Endothelial cell of umbilical vein (primary cell): ENCODE measurements at regions not wholly inside any gene's neighbourhood (a gene's known extent, or its start where the extent isn't known, plus 50 kb on each side); places are given as distances from the start of the nearest gene placed in this dataset.

Experiments used
- CTCF ChIP-seq, 2 donors: IDR thresholded peaks; 1 replicate in 1 of 2; 2 replicates in 1 of 2; pipeline ENCODE4 v1.5.1; 2011; ENCODE audit warnings: low read length in 2 of 2, mild to moderate bottlenecking in 2 of 2, moderate library complexity in 2 of 2, control low read depth in 1 of 2, inconsistent platforms in 1 of 2, low read depth in 1 of 2; ENCODE audit not compliant: insufficient read depth in 1 of 2; ENCODE audit errors: extremely low read depth in 1 of 2
- EZH2 ChIP-seq: IDR thresholded peaks from 2 replicates; pipeline ENCODE4 v1.6.1; 2012; ENCODE audit warnings: borderline replicate concordance, low read depth, mild to moderate bottlenecking, moderate library complexity, low read length, inconsistent platforms; ENCODE audit not compliant: severe bottlenecking
- FOS ChIP-seq: IDR thresholded peaks from 2 replicates; pipeline ENCODE4 v1.6.1; 2011; ENCODE audit warnings: mild to moderate bottlenecking, low read length, moderate library complexity, borderline replicate concordance; ENCODE audit not compliant: insufficient read depth
- JUN ChIP-seq: IDR thresholded peaks from 2 replicates; pipeline ENCODE4 v1.6.1; 2011; ENCODE audit warnings: borderline replicate concordance, low read depth; ENCODE audit not compliant: insufficient read length, insufficient read depth
- POLR2A ChIP-seq: IDR thresholded peaks from 2 replicates; pipeline ENCODE4 v1.6.1; 2012; ENCODE audit warnings: low read depth, mild to moderate bottlenecking, control low read depth, low read length
- POLR2AphosphoS5 ChIP-seq: IDR thresholded peaks from 2 replicates; pipeline ENCODE4 v1.6.1; 2012; ENCODE audit warnings: low read depth, mild to moderate bottlenecking, control low read depth, low read length, moderate library complexity; ENCODE audit not compliant: insufficient read depth
- TF ChIP-seq, protein P1 (sequence below): IDR thresholded peaks from 2 replicates; pipeline ENCODE4 v1.6.1; 2011; ENCODE audit not compliant: insufficient read depth, insufficient read length

GRCh38 chr20:41770965-41771364 is 152.8 kb upstream of the CHD6 start:
- TF ChIP-seq CTCF (IDR thresholded peaks at IDR 0.05; ENCODE audit: extremely low read depth in 1 of 2, insufficient read depth in 1 of 2, low read depth in 1 of 2, low read length in 2 of 2) (no peak), POLR2A (no peak), EZH2 (no peak), FOS (no peak), POLR2AphosphoS5 (no peak), JUN (no peak)
- TF ChIP-seq, protein P1, sequence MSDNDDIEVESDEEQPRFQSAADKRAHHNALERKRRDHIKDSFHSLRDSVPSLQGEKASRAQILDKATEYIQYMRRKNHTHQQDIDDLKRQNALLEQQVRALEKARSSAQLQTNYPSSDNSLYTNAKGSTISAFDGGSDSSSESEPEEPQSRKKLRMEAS, result no peak
